ENCODE measurements at regions not wholly inside any gene's neighbourhood (a gene's known extent, or its start where the extent isn't known, plus 50 kb on each side); places are given as distances from the start of the nearest gene placed in this dataset.

GRCh38 chr2:47253447-47253846, 77.1 kb upstream of the CALM2 start:
- Histone ChIP-seq H3K14ac (replicated peaks; ENCODE audit: low read depth, low read length) (no peak overlapping the region), H3K56ac (ENCODE audit: extremely low read depth, insufficient read depth, low read length) (no peak overlapping the region), H3K18ac (ENCODE audit: low read depth, low read length) (no peak overlapping the region), H2BK15ac (ENCODE audit: low read depth, low read length) (no peak overlapping the region), H2AK5ac (ENCODE audit: low read depth, low read length) (no peak overlapping the region), H3K9ac (ENCODE audit: low read depth, low read length) (no peak overlapping the region), H3K9me3 (ENCODE audit: control insufficient read depth, insufficient read depth, low read length) (no peaks in the 10 kb centered on the region), H3K27me3 (ENCODE audit: control insufficient read depth, insufficient read depth, low read length) (no peaks in the 10 kb centered on the region), H2BK20ac (ENCODE audit: low read depth, low read length) (no peak overlapping the region), H4K91ac (ENCODE audit: insufficient read depth, low read depth, low read length) (no peak overlapping the region), H3K27ac (ENCODE audit: insufficient read depth, low read length) (no peak overlapping the region), H3K4me1 (ENCODE audit: control insufficient read depth, insufficient read depth, low read length) (peaks cover 3% of the 10 kb centered on the region), H2BK120ac (ENCODE audit: low read depth, low read length) (no peak overlapping the region), H2AFZ (replicated peaks; ENCODE audit: low read length, poor library complexity) (no peak overlapping the region), H3K4me3 (ENCODE audit: insufficient read depth, low read depth, low read length) (no peak overlapping the region), H2AK9ac (replicated peaks; ENCODE audit: low read depth, low read length, poor library complexity) (no peak overlapping the region), H3K4me2 (ENCODE audit: low read depth, low read length) (no peak overlapping the region), H3K23ac (ENCODE audit: low read depth, low read length) (no peak overlapping the region), H2BK5ac (ENCODE audit: low read depth, low read length, poor library complexity, severe bottlenecking) (no peak overlapping the region), H4K5ac (ENCODE audit: low read depth, low read length) (no peak overlapping the region), H4K8ac (ENCODE audit: low read depth in 2 of 2, low read length in 2 of 2) (no peak overlapping the region), H3K79me1 (ENCODE audit: low read depth in 1 of 2, low read length in 2 of 2) (no peaks in the 10 kb centered on the region), H3K4ac (ENCODE audit: low read depth, low read length) (no peak overlapping the region), H3K36me3 (ENCODE audit: control insufficient read depth, insufficient read depth, low read length) (no peaks in the 10 kb centered on the region), H4K20me1 (ENCODE audit: insufficient read depth, low read length) (no peaks in the 10 kb centered on the region), H3K9me1 (ENCODE audit: insufficient read depth, low read length) (no peaks in the 10 kb centered on the region; the same call in 1 of the 2 replicates)
- BruUV-seq (replicated peaks) = no TSS peak
- ATAC-seq (ENCODE audit: low read depth) (no peak), DNase-seq (no peak)
- WGBS, 2 experiments (ENCODE audit: extremely low coverage in 2 of 2, insufficient read length in 1 of 2) = no CpG with 5 or more reads among the region's 5 CpGs
- CTCF ChIA-PET = no interaction called here
- TF ChIP-seq CTCF (conservative IDR thresholded peaks at IDR 0.05; ENCODE audit: low read depth, low read length) = no peak
- TF ChIP-seq MAZ (IDR thresholded peaks at IDR 0.05; ENCODE audit: borderline replicate concordance, low read depth, low read length) = no peak
- TF ChIP-seq USF2 (IDR thresholded peaks at IDR 0.05; ENCODE audit: low read depth, low read length) = no peak
- no peak for TF ChIP-seq RCOR1 (IDR thresholded peaks at IDR 0.05; ENCODE audit: insufficient replicate concordance, low read length)
- TF ChIP-seq MAFK (IDR thresholded peaks at IDR 0.05; ENCODE audit: low read depth, low read length) = no peak
- no peak for TF ChIP-seq FOS (IDR thresholded peaks at IDR 0.05; ENCODE audit: low read depth, low read length)
- TF ChIP-seq BHLHE40 (IDR thresholded peaks at IDR 0.05; ENCODE audit: low read depth, low read length) = no peak
- TF ChIP-seq SMC3 (IDR thresholded peaks at IDR 0.05; ENCODE audit: low read depth, low read length) = no peak
- TF ChIP-seq RFX5 (IDR thresholded peaks at IDR 0.05; ENCODE audit: low read depth, low read length) = no peak
- TF ChIP-seq RAD21 (IDR thresholded peaks at IDR 0.05; ENCODE audit: low read length) = no peak
- POLR2A ChIA-PET (ENCODE audit: unreplicated experiment) = interaction anchor here (0.5 to 0.6 kb wide), 3 partner anchors 10 to 254 kb away, joined by 3 to 9 read pairs (median 4); no protein-coding TSS in a partner anchor
- dilution Hi-C loops (cut with HindIII; ENCODE audit: low sequenced_read_pairs, unreplicated experiment) = no loop called here
- in situ Hi-C loops (cut with MboI; ENCODE audit: low sequenced_read_pairs) = no loop called here
- intact Hi-C loops (cut with micrococcal nuclease) = no loop called here

Data from IMR-90 (cell line).